ENCODE measurements at regions not wholly inside any gene's neighbourhood (a gene's known extent, or its start where the extent isn't known, plus 50 kb on each side); places are given as distances from the start of the nearest gene placed in this dataset.

DNA sequence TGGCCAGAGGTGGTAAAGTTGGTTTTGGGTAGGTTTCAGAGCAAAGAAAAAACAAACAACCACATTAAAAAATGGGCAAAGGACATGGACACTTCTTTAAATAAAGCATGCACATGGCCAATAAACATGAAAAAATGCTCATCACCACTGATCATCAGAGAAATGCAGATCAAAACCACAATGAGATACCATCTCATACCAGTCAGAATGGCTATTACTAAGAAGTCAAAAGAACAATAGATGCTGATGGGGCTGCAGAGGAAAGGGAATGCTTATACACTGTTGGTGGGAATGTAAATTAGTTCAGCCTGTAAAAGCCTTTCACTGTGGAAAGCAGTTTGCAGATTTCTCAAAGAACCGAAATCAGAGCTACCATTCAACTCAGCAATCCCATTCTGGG lies 598.4 kb upstream of the SOX9 start:
- H3K36me3 Mint-ChIP-seq, result no peaks in the 10 kb centered on the region
- no peaks in the 10 kb centered on the region for H3K4me1 Mint-ChIP-seq (ENCODE audit: low read depth)
- no peak overlapping the region for H3K4me3 Mint-ChIP-seq
- POLR2A ChIA-PET, result no interaction called here
- H3K27me3 Mint-ChIP-seq, result no peaks in the 10 kb centered on the region
- intact Hi-C loops (cut with micrococcal nuclease), result no loop called here
- no peak overlapping the region for H3K27ac Mint-ChIP-seq
- no peak for DNase-seq
- H3K9me3 Mint-ChIP-seq, result peaks cover 5% of the 10 kb centered on the region
- CTCF ChIA-PET, result no interaction called here

DNA sequence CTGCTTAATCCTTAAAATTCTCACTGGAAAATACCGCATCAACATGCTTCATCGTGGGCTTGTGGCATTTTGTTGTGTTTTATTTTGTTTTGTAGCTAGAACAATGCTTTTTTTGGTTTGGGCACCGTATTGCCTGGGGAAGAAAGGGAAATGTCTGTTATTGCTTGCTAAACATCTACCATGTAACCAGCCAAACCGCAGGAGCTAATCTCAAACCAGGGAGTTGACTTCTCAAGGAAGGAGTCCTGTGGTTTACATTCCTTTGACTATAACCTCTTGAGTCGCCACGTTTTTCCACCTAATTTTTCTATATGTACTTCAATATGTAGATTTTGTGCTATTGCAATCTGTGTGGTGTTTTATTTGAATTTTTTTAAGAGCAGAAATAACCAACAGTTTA lies 593.5 kb upstream of the SOX9 start:
- POLR2A ChIA-PET, result no interaction called here
- H3K4me3 Mint-ChIP-seq, result no peak overlapping the region
- no peaks in the 10 kb centered on the region for H3K4me1 Mint-ChIP-seq (ENCODE audit: low read depth)
- H3K9me3 Mint-ChIP-seq, result peaks cover 2% of the 10 kb centered on the region
- intact Hi-C loops (cut with micrococcal nuclease), result no loop called here
- no peak for DNase-seq
- CTCF ChIA-PET, result no interaction called here
- H3K27me3 Mint-ChIP-seq, result no peaks in the 10 kb centered on the region
- H3K27ac Mint-ChIP-seq, result no peak overlapping the region
- H3K36me3 Mint-ChIP-seq, result no peaks in the 10 kb centered on the region

DNA sequence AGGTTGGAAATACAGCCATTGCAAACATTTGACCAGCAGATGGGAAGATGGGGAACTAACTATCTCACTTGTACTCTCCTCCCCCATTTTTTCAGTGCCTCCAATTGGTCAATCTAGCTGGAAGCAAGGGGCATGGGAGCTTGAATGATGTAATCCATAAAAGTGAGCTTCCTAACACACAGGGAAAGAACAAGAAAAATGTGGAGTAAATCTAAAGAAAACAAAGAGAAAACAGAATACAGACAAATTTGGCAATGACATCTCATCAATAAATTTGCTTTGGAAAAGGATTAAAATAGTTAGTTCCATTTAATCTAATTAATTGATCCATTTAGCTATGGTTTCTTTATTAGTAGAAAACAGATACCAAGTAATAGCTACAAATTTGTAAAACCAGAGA lies 592.6 kb upstream of the SOX9 start:
- POLR2A ChIA-PET, result no interaction called here
- Mint-ChIP-seq H3K4me1 (ENCODE audit: low read depth) (no peaks in the 10 kb centered on the region), H3K27ac (no peak overlapping the region), H3K9me3 (peaks cover 2% of the 10 kb centered on the region), H3K36me3 (no peaks in the 10 kb centered on the region), H3K27me3 (no peaks in the 10 kb centered on the region), H3K4me3 (no peak overlapping the region)
- DNase-seq, result no peak
- CTCF ChIA-PET, result no interaction called here
- intact Hi-C loops (cut with micrococcal nuclease), result no loop called here

GRCh38 chr17:71530248-71530647 lies 590.6 kb upstream of the SOX9 start:
- Mint-ChIP-seq H3K4me1 (ENCODE audit: low read depth) (no peaks in the 10 kb centered on the region), H3K9me3 (peaks cover 2% of the 10 kb centered on the region), H3K27me3 (no peaks in the 10 kb centered on the region), H3K36me3 (no peaks in the 10 kb centered on the region), H3K27ac (no peak overlapping the region), H3K4me3 (no peak overlapping the region)
- ChIA-PET POLR2A (no interaction called here), CTCF (no interaction called here)
- intact Hi-C loops (cut with micrococcal nuclease), result no loop called here
- no peak for DNase-seq

DNA sequence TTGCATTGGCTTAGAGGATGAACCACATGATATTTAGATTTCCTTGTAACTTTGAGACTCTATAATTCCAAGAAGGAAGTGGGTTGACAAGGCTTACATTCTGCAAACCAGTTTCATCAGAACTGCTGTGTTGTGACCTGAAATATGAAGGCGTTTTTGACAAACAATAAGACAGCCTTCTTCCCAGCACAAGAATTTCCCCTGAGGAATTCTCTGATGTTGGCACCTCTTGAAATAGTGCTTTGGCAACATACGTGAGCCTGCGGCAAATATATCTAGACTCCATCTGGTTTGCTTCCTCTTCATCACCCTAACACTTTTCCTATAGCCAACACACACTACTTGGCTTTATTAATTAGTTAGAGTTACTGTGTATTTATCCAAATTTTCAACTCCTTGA lies 585.5 kb upstream of the SOX9 start:
- Mint-ChIP-seq H3K4me1 (ENCODE audit: low read depth) (no peaks in the 10 kb centered on the region), H3K36me3 (no peaks in the 10 kb centered on the region), H3K27ac (no peak overlapping the region), H3K9me3 (no peaks in the 10 kb centered on the region), H3K4me3 (no peak overlapping the region), H3K27me3 (no peaks in the 10 kb centered on the region)
- no peak for DNase-seq
- intact Hi-C loops (cut with micrococcal nuclease), result no loop called here
- ChIA-PET CTCF (no interaction called here), POLR2A (no interaction called here)

GRCh38 chr17:71546419-71546818 lies 574.4 kb upstream of the SOX9 start:
- H3K27ac Mint-ChIP-seq, result no peak overlapping the region
- H3K4me1 Mint-ChIP-seq (ENCODE audit: low read depth), result no peaks in the 10 kb centered on the region
- POLR2A ChIA-PET, result no interaction called here
- CTCF ChIA-PET, result no interaction called here
- no peak for DNase-seq
- no peak overlapping the region for H3K4me3 Mint-ChIP-seq
- intact Hi-C loops (cut with micrococcal nuclease), result no loop called here
- no peaks in the 10 kb centered on the region for H3K36me3 Mint-ChIP-seq
- peaks cover 5% of the 10 kb centered on the region for H3K9me3 Mint-ChIP-seq
- no peaks in the 10 kb centered on the region for H3K27me3 Mint-ChIP-seq

- no peaks in the 10 kb centered on the region for H3K27me3 Mint-ChIP-seq
- H3K4me1 Mint-ChIP-seq (ENCODE audit: low read depth), result no peaks in the 10 kb centered on the region
- H3K36me3 Mint-ChIP-seq, result no peaks in the 10 kb centered on the region
- DNase-seq, result no peak
- intact Hi-C loops (cut with micrococcal nuclease), result no loop called here
- H3K4me3 Mint-ChIP-seq, result no peak overlapping the region
- peaks cover 5% of the 10 kb centered on the region for H3K9me3 Mint-ChIP-seq
- CTCF ChIA-PET, result no interaction called here
- no peak overlapping the region for H3K27ac Mint-ChIP-seq
- POLR2A ChIA-PET, result no interaction called here
These were observed 572.9 kb upstream of the SOX9 start for GRCh38 chr17:71547904-71548303.

DNA sequence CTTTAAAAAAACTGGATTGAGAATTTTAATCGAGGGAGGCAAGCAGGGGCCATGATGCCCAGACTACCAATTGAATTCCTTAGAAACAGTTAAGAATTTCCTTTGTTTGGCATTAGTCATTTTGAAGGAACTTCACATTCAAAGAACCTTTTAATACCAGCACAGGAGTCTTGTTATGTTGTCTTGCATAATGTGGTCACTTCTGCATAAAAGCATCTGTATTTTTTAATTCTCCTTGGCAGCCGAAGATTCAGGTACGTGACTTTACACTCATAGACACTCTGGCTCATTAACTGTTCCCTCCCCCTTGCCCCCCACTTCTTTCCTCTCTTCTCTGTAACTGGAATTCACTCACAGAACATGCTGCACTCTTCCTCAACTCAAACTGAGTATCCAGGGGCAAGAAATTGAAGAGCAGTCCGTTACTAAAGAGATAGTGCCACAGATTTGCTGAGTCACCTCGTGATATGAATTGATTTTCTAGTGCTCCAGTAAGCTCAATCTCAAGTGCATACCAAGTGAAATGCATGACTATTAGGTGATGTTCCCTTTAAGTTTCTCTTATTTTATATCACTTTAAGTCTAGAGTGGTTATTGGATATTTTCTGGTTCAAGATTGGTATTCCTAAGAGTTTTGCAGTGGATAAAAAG lies 572.2 kb upstream of the SOX9 start:
- CTCF ChIA-PET, result no interaction called here
- peaks cover 5% of the 10 kb centered on the region for H3K9me3 Mint-ChIP-seq
- no peaks in the 10 kb centered on the region for H3K4me1 Mint-ChIP-seq (ENCODE audit: low read depth)
- H3K4me3 Mint-ChIP-seq, result no peak overlapping the region
- POLR2A ChIA-PET, result no interaction called here
- H3K27ac Mint-ChIP-seq, result no peak overlapping the region
- intact Hi-C loops (cut with micrococcal nuclease), result no loop called here
- no peak for DNase-seq
- no peaks in the 10 kb centered on the region for H3K36me3 Mint-ChIP-seq
- H3K27me3 Mint-ChIP-seq, result no peaks in the 10 kb centered on the region

- intact Hi-C loops (cut with micrococcal nuclease), result no loop called here
- CTCF ChIA-PET, result no interaction called here
- DNase-seq, result no peak
- no peaks in the 10 kb centered on the region for H3K36me3 Mint-ChIP-seq
- no peak overlapping the region for H3K27ac Mint-ChIP-seq
- POLR2A ChIA-PET, result no interaction called here
- no peaks in the 10 kb centered on the region for H3K4me1 Mint-ChIP-seq (ENCODE audit: low read depth)
- no peaks in the 10 kb centered on the region for H3K27me3 Mint-ChIP-seq
- H3K9me3 Mint-ChIP-seq, result peaks cover 2% of the 10 kb centered on the region
- no peak overlapping the region for H3K4me3 Mint-ChIP-seq
These were observed 570.1 kb upstream of the SOX9 start for GRCh38 chr17:71550675-71551074.

DNA sequence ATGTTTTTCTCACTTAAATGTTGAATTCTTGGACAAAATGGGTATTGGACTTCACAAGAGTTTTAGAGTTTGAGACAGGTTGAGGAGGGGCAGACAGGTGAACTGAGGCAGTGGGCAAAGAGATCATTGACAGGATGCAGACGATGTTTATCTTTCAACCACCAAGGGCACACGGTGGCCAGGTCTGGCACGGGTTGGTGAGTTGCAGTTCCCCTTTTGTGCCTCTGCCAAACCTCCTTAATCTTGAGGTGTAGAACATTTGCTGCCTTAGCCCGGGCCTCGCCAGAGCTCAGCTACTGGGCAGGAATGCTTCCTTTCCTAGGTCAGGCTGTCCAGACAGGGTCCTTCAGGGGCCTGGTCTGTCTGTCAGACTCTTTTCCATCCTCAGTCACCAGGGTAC lies 567.4 kb upstream of the SOX9 start:
- DNase-seq, result no peak
- intact Hi-C loops (cut with micrococcal nuclease), result no loop called here
- peaks cover 2% of the 10 kb centered on the region for H3K9me3 Mint-ChIP-seq
- no peaks in the 10 kb centered on the region for H3K4me1 Mint-ChIP-seq (ENCODE audit: low read depth)
- ChIA-PET POLR2A (no interaction called here), CTCF (no interaction called here)
- H3K27me3 Mint-ChIP-seq, result no peaks in the 10 kb centered on the region
- H3K27ac Mint-ChIP-seq, result no peak overlapping the region
- H3K4me3 Mint-ChIP-seq, result no peak overlapping the region
- no peaks in the 10 kb centered on the region for H3K36me3 Mint-ChIP-seq

DNA sequence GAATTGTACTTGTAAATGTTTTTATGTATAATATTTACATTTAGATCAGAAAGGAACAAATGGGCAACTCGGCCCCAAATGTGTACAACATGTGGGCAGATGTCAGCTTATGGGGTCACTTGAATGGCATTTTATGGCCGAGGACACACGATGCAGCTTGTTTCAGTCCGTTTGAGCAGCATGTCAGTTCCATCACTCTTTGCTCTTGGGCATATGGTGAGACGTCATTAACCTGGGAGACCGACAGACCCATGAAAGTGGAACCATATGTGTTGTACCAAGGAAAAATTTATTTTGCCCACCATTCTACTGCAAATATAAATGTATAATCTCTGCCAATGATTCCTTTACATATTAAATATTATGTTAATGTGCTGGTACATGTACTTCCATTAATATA lies 561.9 kb upstream of the SOX9 start:
- ChIA-PET POLR2A (no interaction called here), CTCF (no interaction called here)
- H3K4me3 Mint-ChIP-seq, result no peak overlapping the region
- H3K36me3 Mint-ChIP-seq, result no peaks in the 10 kb centered on the region
- intact Hi-C loops (cut with micrococcal nuclease), result no loop called here
- H3K27me3 Mint-ChIP-seq, result no peaks in the 10 kb centered on the region
- H3K4me1 Mint-ChIP-seq (ENCODE audit: low read depth), result no peaks in the 10 kb centered on the region
- H3K9me3 Mint-ChIP-seq, result peaks cover 3% of the 10 kb centered on the region
- no peak for DNase-seq
- no peak overlapping the region for H3K27ac Mint-ChIP-seq

DNA sequence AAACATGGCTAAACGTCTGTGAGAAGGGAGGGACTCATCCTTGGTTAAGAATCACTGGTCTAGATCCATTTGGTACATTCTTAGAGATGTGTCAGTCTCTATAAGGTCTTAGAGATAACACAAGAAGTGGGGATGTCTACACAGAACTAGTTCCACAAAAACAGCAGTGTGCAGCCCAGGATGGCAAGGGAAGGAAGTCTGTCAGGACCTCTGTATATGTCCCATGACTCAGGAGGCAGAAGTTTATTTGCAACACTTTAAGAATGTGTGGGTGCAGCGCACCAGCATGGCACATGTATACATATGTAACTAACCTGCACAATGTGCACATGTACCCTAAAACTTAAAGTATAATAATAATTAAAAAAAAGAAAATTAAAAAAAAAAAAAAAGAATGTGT lies 548.5 kb upstream of the SOX9 start:
- POLR2A ChIA-PET, result no interaction called here
- Mint-ChIP-seq H3K36me3 (no peaks in the 10 kb centered on the region), H3K4me3 (no peak overlapping the region), H3K27me3 (no peaks in the 10 kb centered on the region), H3K9me3 (peaks cover 17% of the 10 kb centered on the region), H3K4me1 (ENCODE audit: low read depth) (no peaks in the 10 kb centered on the region), H3K27ac (no peak overlapping the region)
- CTCF ChIA-PET, result no interaction called here
- intact Hi-C loops (cut with micrococcal nuclease), result no loop called here
- no peak for DNase-seq

- no peaks in the 10 kb centered on the region for H3K4me1 Mint-ChIP-seq (ENCODE audit: low read depth)
- CTCF ChIA-PET, result no interaction called here
- POLR2A ChIA-PET, result no interaction called here
- no peak overlapping the region for H3K4me3 Mint-ChIP-seq
- no peak for DNase-seq
- no peaks in the 10 kb centered on the region for H3K36me3 Mint-ChIP-seq
- H3K27me3 Mint-ChIP-seq, result no peaks in the 10 kb centered on the region
- peaks cover 14% of the 10 kb centered on the region for H3K9me3 Mint-ChIP-seq
- intact Hi-C loops (cut with micrococcal nuclease), result no loop called here
- no peak overlapping the region for H3K27ac Mint-ChIP-seq
These were observed 542.4 kb upstream of the SOX9 start for GRCh38 chr17:71578446-71578845.

- intact Hi-C loops (cut with micrococcal nuclease), result no loop called here
- Mint-ChIP-seq H3K4me3 (no peak overlapping the region), H3K27me3 (no peaks in the 10 kb centered on the region), H3K4me1 (ENCODE audit: low read depth) (no peaks in the 10 kb centered on the region), H3K9me3 (peaks cover 12% of the 10 kb centered on the region), H3K27ac (no peak overlapping the region), H3K36me3 (no peaks in the 10 kb centered on the region)
- CTCF ChIA-PET, result interaction anchor here (0.7 kb wide), 1 partner anchor 28 kb away, joined by 3 read pairs; no protein-coding TSS in a partner anchor
- POLR2A ChIA-PET, result no interaction called here
- no peak for DNase-seq
These were observed 540.6 kb upstream of the SOX9 start for GRCh38 chr17:71580220-71580619.
